ENCODE measurements at regions not wholly inside any gene's neighbourhood (a gene's known extent, or its start where the extent isn't known, plus 50 kb on each side); places are given as distances from the start of the nearest gene placed in this dataset.

- intact Hi-C loops (cut with DNase I): no loop called here
Observed at GRCh38 chr2:101540518-101540917, 65.6 kb upstream of the RFX8 start.

GRCh38 chr2:101538076-101538475 is 63.2 kb upstream of the RFX8 start:
- TF ChIP-seq, protein P1, sequence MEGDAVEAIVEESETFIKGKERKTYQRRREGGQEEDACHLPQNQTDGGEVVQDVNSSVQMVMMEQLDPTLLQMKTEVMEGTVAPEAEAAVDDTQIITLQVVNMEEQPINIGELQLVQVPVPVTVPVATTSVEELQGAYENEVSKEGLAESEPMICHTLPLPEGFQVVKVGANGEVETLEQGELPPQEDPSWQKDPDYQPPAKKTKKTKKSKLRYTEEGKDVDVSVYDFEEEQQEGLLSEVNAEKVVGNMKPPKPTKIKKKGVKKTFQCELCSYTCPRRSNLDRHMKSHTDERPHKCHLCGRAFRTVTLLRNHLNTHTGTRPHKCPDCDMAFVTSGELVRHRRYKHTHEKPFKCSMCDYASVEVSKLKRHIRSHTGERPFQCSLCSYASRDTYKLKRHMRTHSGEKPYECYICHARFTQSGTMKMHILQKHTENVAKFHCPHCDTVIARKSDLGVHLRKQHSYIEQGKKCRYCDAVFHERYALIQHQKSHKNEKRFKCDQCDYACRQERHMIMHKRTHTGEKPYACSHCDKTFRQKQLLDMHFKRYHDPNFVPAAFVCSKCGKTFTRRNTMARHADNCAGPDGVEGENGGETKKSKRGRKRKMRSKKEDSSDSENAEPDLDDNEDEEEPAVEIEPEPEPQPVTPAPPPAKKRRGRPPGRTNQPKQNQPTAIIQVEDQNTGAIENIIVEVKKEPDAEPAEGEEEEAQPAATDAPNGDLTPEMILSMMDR (IDR thresholded peaks at IDR 0.05): no peak
- H3K4me1 ChIP-seq: no peaks in the 10 kb centered on the region

More at GRCh38 chr2:101540518-101540917, 65.6 kb upstream of the RFX8 start:
- DNase-seq: no peak
- H3K9me3 ChIP-seq: no peaks in the 10 kb centered on the region
- H3K4me1 ChIP-seq: no peaks in the 10 kb centered on the region
- H3K4me3 ChIP-seq: no peak overlapping the region
- no peak overlapping the region for H3K27ac ChIP-seq
- no peaks in the 10 kb centered on the region for H3K36me3 ChIP-seq
- no peak overlapping the region for H3K9ac ChIP-seq (ENCODE audit: low read depth in 2 of 2, low read length in 2 of 2)
- H3K27me3 ChIP-seq: no peaks in the 10 kb centered on the region
- TF ChIP-seq, protein P1 (IDR thresholded peaks at IDR 0.05): no peak

DNA sequence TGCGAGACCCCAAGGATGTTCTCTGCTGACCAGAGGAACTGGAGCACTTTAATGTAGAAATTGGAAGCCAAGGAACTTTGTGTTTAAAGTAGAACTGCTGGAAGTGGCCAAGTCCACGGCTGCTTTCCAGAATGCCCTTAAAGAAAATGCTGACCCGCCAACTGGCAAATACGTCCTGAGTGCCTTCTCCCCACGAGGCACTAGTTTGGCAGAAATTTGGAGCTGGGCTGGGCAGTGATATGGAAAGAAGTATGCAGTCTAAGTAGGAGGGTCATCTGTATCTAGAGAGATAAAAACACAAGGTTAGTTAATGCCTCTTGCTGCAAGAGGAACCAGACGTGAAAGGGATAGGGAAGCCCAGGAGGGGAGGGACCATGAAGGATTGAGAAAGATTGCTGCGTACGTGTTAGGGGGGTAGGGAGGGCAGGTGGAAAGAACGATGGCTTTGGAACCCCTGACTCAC is 59.3 kb upstream of the RFX8 start:
- Histone ChIP-seq H3K9me3 (no peaks in the 10 kb centered on the region), H3K27ac (no peak overlapping the region), H3K9ac (ENCODE audit: low read depth in 2 of 2, low read length in 2 of 2) (no peak overlapping the region), H3K4me3 (no peak overlapping the region), H3K36me3 (no peaks in the 10 kb centered on the region), H3K27me3 (no peaks in the 10 kb centered on the region), H3K4me1 (no peaks in the 10 kb centered on the region)
- no peak for DNase-seq
- TF ChIP-seq, protein P1 (IDR thresholded peaks at IDR 0.05): no peak
- intact Hi-C loops (cut with DNase I): no loop called here

More at GRCh38 chr2:101538076-101538475, 63.2 kb upstream of the RFX8 start:
- Histone ChIP-seq H3K9ac (ENCODE audit: low read depth in 2 of 2, low read length in 2 of 2) (no peak overlapping the region), H3K27me3 (no peaks in the 10 kb centered on the region), H3K4me3 (no peak overlapping the region), H3K36me3 (no peaks in the 10 kb centered on the region), H3K27ac (no peak overlapping the region), H3K9me3 (no peaks in the 10 kb centered on the region)
- DNase-seq: no peak
- intact Hi-C loops (cut with DNase I): no loop called here

DNA sequence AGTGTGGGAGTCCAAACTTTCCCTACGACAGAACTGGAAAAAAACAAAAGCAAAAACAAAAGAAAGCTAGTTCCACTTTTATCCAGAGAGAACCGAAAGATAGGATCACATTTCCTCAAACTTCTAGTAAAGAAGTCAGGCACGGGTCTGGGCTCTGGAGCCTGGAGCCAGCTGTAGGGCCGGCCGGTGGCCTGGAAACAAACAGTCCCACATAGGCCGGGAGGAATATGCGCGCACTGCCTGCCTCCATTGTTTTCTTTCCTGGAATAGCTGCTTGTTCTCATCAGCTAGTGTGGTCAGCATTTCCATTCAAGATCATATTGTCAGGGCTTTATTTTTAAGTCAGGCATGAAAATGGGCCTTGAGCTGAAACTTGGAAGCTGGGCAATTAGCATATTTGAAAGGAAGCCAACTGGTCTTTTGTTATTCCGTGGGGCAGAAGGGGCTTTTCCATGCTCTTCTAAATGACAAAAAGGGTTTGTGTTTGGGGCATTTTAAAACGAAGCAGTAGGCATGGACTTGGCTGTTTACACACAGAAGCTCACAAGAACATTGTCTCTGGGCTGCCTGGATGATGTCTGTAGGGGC is 58.7 kb upstream of the RFX8 start:
- TF ChIP-seq, protein P1 (IDR thresholded peaks at IDR 0.05): no peak
- H3K4me3 ChIP-seq: no peak overlapping the region
- H3K27ac ChIP-seq: no peak overlapping the region
- no peaks in the 10 kb centered on the region for H3K36me3 ChIP-seq
- H3K4me1 ChIP-seq: no peaks in the 10 kb centered on the region
- H3K9ac ChIP-seq (ENCODE audit: low read depth in 2 of 2, low read length in 2 of 2): no peak overlapping the region
- H3K9me3 ChIP-seq: no peaks in the 10 kb centered on the region
- intact Hi-C loops (cut with DNase I): no loop called here
- no peak for DNase-seq
- no peaks in the 10 kb centered on the region for H3K27me3 ChIP-seq

DNA sequence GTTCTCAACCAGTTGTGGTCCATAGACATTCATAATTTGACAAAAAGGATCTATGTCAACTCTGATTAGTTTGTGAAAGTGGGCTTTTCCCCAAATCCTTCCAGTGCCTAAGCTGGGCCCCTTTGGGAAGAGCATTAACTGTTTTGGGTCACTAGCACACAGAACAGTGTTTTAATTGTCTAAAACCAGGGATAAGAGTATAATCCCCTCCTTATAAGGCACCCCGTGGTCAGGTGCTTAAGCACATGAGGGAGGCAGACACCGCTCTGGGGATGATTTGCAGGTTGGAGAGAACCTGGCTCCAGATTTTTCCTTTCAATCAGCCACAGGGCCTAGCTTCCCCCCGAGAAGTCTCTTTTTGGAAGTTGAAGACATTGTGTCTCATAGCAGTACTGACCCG is 53.6 kb upstream of the RFX8 start:
- TF ChIP-seq, protein P1 (IDR thresholded peaks at IDR 0.05): no peak
- no peaks in the 10 kb centered on the region for H3K36me3 ChIP-seq
- H3K27me3 ChIP-seq: no peaks in the 10 kb centered on the region
- H3K9ac ChIP-seq (ENCODE audit: low read depth in 2 of 2, low read length in 2 of 2): no peak overlapping the region
- H3K4me1 ChIP-seq: no peaks in the 10 kb centered on the region
- no peak for DNase-seq
- H3K4me3 ChIP-seq: no peak overlapping the region
- intact Hi-C loops (cut with DNase I): no loop called here
- no peaks in the 10 kb centered on the region for H3K9me3 ChIP-seq
- no peak overlapping the region for H3K27ac ChIP-seq

Data from colonic mucosa (tissue), 4 donors.